Activated CD4-positive, alpha-beta T cell treated with anti-CD3 and anti-CD28 coated beads, Interleukin-2, amount 10 ng/mL, durations not matched to agents 7 days and 5 days (primary cell): ENCODE measurements at regions not wholly inside any gene's neighbourhood (a gene's known extent, or its start where the extent isn't known, plus 50 kb on each side); places are given as distances from the start of the nearest gene placed in this dataset.
"Not testable (repeated sequence)": the region's sequence is repeated elsewhere in the genome, so short reads cannot be mapped to it uniquely, and the experiment has no call there.

Source experiments
- CTCF ChIA-PET: fragments of 350-600 bp; sonication (Branson Sonifier 250); formaldehyde crosslinking; loops from one replicate; lab custom pipeline; 2021; ENCODE audit warnings: antibody characterized with exemption; lab: Charles Lee
- POLR2A ChIA-PET: fragments of 350-600 bp; sonication (Branson Sonifier 250); formaldehyde crosslinking; loops from one replicate; lab custom pipeline; 2021; ENCODE audit warnings: antibody characterized with exemption; lab: Charles Lee
- DNase-seq: peaks from one replicate; pipeline ENCODE4 v3.0.0-alpha.2; 2020
- H3K27ac Mint-ChIP-seq: one replicate; pipeline ENCODE4 v1.8.0; 2021; ENCODE audit warnings: mild to moderate bottlenecking, moderate library complexity, mixed read lengths
- H3K27me3 Mint-ChIP-seq: one replicate; pipeline ENCODE4 v1.8.0; 2021; ENCODE audit warnings: mixed read lengths
- H3K36me3 Mint-ChIP-seq: one replicate; pipeline ENCODE4 v1.8.0; 2021; ENCODE audit warnings: low read depth, mixed read lengths
- H3K4me1 Mint-ChIP-seq: one replicate; pipeline ENCODE4 v1.8.0; 2021; ENCODE audit warnings: mixed read lengths
- H3K4me3 Mint-ChIP-seq: one replicate; pipeline ENCODE4 v1.8.0; 2021; ENCODE audit warnings: mild to moderate bottlenecking, moderate library complexity, mixed read lengths
- H3K9me3 Mint-ChIP-seq: one replicate; pipeline ENCODE4 v1.8.0; 2021; ENCODE audit warnings: mixed read lengths

- H3K27me3 Mint-ChIP-seq, result no peaks in the 10 kb centered on the region
- no peak for DNase-seq
- H3K4me3 Mint-ChIP-seq, result no peak overlapping the region
- H3K9me3 Mint-ChIP-seq, result no peaks in the 10 kb centered on the region
- H3K36me3 Mint-ChIP-seq, result no peaks in the 10 kb centered on the region
- ChIA-PET CTCF (no interaction called here), POLR2A (no interaction called here)
- no peak overlapping the region for H3K27ac Mint-ChIP-seq
- H3K4me1 Mint-ChIP-seq, result no peaks in the 10 kb centered on the region
Observed at GRCh38 chr2:228359473-228359872, 178.0 kb upstream of the SPHKAP start.

GRCh38 chr2:228355897-228356296 lies 174.4 kb upstream of the SPHKAP start:
- Mint-ChIP-seq H3K4me3 (no peak overlapping the region), H3K36me3 (no peaks in the 10 kb centered on the region), H3K9me3 (no peaks in the 10 kb centered on the region), H3K4me1 (no peaks in the 10 kb centered on the region), H3K27ac (no peak overlapping the region), H3K27me3 (no peaks in the 10 kb centered on the region)
- POLR2A ChIA-PET, result interaction anchor here (0.6 kb wide), 1 partner anchor 148 kb away, joined by 5 read pairs; no protein-coding TSS in a partner anchor
- no peak for DNase-seq
- CTCF ChIA-PET, result interaction anchor here (0.6 kb wide), 1 partner anchor 1884 kb away, joined by 3 read pairs; no protein-coding TSS in a partner anchor

- CTCF ChIA-PET, H3K36me3 Mint-ChIP-seq: not testable (repeated sequence)
Observed at GRCh38 chr2:228352980-228353379, 171.5 kb upstream of the SPHKAP start.

GRCh38 chr2:228352048-228352447 lies 170.6 kb upstream of the SPHKAP start:
- H3K4me3 Mint-ChIP-seq, result no peak overlapping the region

More at GRCh38 chr2:228352980-228353379, 171.5 kb upstream of the SPHKAP start:
- not testable (repeated sequence) for H3K27ac Mint-ChIP-seq, DNase-seq, H3K27me3 Mint-ChIP-seq, H3K4me3 Mint-ChIP-seq, H3K4me1 Mint-ChIP-seq, H3K9me3 Mint-ChIP-seq
- POLR2A ChIA-PET, result interaction anchor here (0.7 kb wide), 1 partner anchor 373 kb away, joined by 3 read pairs; no protein-coding TSS in a partner anchor

GRCh38 chr2:228348516-228349064 lies 167.1 kb upstream of the SPHKAP start:
- Mint-ChIP-seq H3K4me1 (no peaks in the 10 kb centered on the region), H3K9me3 (no peaks in the 10 kb centered on the region), H3K36me3 (no peaks in the 10 kb centered on the region), H3K27me3 (no peaks in the 10 kb centered on the region), H3K27ac (no peak overlapping the region), H3K4me3 (no peak overlapping the region)
- no peak for DNase-seq
- ChIA-PET CTCF (no interaction called here), POLR2A (no interaction called here)

More at GRCh38 chr2:228352048-228352447, 170.6 kb upstream of the SPHKAP start:
- Mint-ChIP-seq H3K27ac (no peak overlapping the region), H3K36me3 (no peaks in the 10 kb centered on the region), H3K27me3 (no peaks in the 10 kb centered on the region), H3K4me1 (no peaks in the 10 kb centered on the region), H3K9me3 (no peaks in the 10 kb centered on the region)
- ChIA-PET CTCF (no interaction called here), POLR2A (no interaction called here)
- no peak for DNase-seq

- ChIA-PET CTCF (no interaction called here), POLR2A (no interaction called here)
- Mint-ChIP-seq H3K9me3 (peaks cover 5% of the 10 kb centered on the region), H3K4me3 (no peak overlapping the region), H3K27me3 (no peaks in the 10 kb centered on the region), H3K36me3 (no peaks in the 10 kb centered on the region), H3K27ac (no peak overlapping the region), H3K4me1 (no peaks in the 10 kb centered on the region)
- DNase-seq, result no peak
Observed at GRCh38 chr2:228344531-228344930, 163.0 kb upstream of the SPHKAP start.

- no peaks in the 10 kb centered on the region for H3K27me3 Mint-ChIP-seq
- ChIA-PET POLR2A (no interaction called here), CTCF (no interaction called here)
Observed at GRCh38 chr2:228339525-228339924, 158.0 kb upstream of the SPHKAP start.

GRCh38 chr2:228334180-228334579 lies 152.7 kb upstream of the SPHKAP start:
- ChIA-PET POLR2A (no interaction called here), CTCF (interaction anchor here (0.7 kb wide), 1 partner anchor 649 kb away, joined by 3 read pairs; no protein-coding TSS in a partner anchor)
- H3K27me3 Mint-ChIP-seq, result no peaks in the 10 kb centered on the region
- H3K36me3 Mint-ChIP-seq, result no peaks in the 10 kb centered on the region
- H3K9me3 Mint-ChIP-seq, result peaks cover 6% of the 10 kb centered on the region
- DNase-seq, result no peak
- H3K4me1 Mint-ChIP-seq, result no peaks in the 10 kb centered on the region
- H3K27ac Mint-ChIP-seq, result no peak overlapping the region
- no peak overlapping the region for H3K4me3 Mint-ChIP-seq

More at GRCh38 chr2:228339525-228339924, 158.0 kb upstream of the SPHKAP start:
- Mint-ChIP-seq H3K4me1 (no peaks in the 10 kb centered on the region), H3K9me3 (peaks cover 7% of the 10 kb centered on the region), H3K4me3 (no peak overlapping the region), H3K27ac (no peak overlapping the region), H3K36me3 (no peaks in the 10 kb centered on the region)
- no peak for DNase-seq

GRCh38 chr2:228329282-228329681 lies 147.8 kb upstream of the SPHKAP start:
- Mint-ChIP-seq H3K27ac (no peak overlapping the region), H3K27me3 (no peaks in the 10 kb centered on the region), H3K4me1 (no peaks in the 10 kb centered on the region), H3K4me3 (no peak overlapping the region), H3K36me3 (no peaks in the 10 kb centered on the region), H3K9me3 (peaks cover 15% of the 10 kb centered on the region)
- no peak for DNase-seq
- CTCF ChIA-PET, result no interaction called here
- POLR2A ChIA-PET, result no interaction called here

GRCh38 chr2:228321015-228321414 lies 139.5 kb upstream of the SPHKAP start:
- POLR2A ChIA-PET, result no interaction called here
- Mint-ChIP-seq H3K27me3 (no peaks in the 10 kb centered on the region), H3K9me3 (peaks cover under 1% of the 10 kb centered on the region), H3K4me1 (no peaks in the 10 kb centered on the region), H3K36me3 (no peaks in the 10 kb centered on the region), H3K27ac (no peak overlapping the region), H3K4me3 (no peak overlapping the region)
- CTCF ChIA-PET, result no interaction called here
- DNase-seq, result no peak

- no peak for DNase-seq
- no peaks in the 10 kb centered on the region for H3K9me3 Mint-ChIP-seq
- no peak overlapping the region for H3K4me3 Mint-ChIP-seq
- no peaks in the 10 kb centered on the region for H3K36me3 Mint-ChIP-seq
- H3K27me3 Mint-ChIP-seq, result no peaks in the 10 kb centered on the region
- POLR2A ChIA-PET, result no interaction called here
- H3K4me1 Mint-ChIP-seq, result no peaks in the 10 kb centered on the region
- CTCF ChIA-PET, result no interaction called here
- no peak overlapping the region for H3K27ac Mint-ChIP-seq
Observed at GRCh38 chr2:228318218-228318617, 136.7 kb upstream of the SPHKAP start.

GRCh38 chr2:228312172-228312571 lies 130.7 kb upstream of the SPHKAP start:
- Mint-ChIP-seq H3K9me3 (peaks cover 3% of the 10 kb centered on the region), H3K4me3 (no peak overlapping the region), H3K36me3 (no peaks in the 10 kb centered on the region), H3K27ac (no peak overlapping the region), H3K27me3 (no peaks in the 10 kb centered on the region), H3K4me1 (no peaks in the 10 kb centered on the region)
- ChIA-PET CTCF (no interaction called here), POLR2A (no interaction called here)
- DNase-seq, result no peak

GRCh38 chr2:228303960-228304359 lies 122.5 kb upstream of the SPHKAP start:
- no peak for DNase-seq
- CTCF ChIA-PET, result no interaction called here

More at GRCh38 chr2:228303960-228304359, 122.5 kb upstream of the SPHKAP start:
- no peak overlapping the region for H3K27ac Mint-ChIP-seq
- peaks cover 6% of the 10 kb centered on the region for H3K9me3 Mint-ChIP-seq
- no peaks in the 10 kb centered on the region for H3K27me3 Mint-ChIP-seq
- POLR2A ChIA-PET, result no interaction called here
- H3K4me3 Mint-ChIP-seq, result no peak overlapping the region
- H3K4me1 Mint-ChIP-seq, result no peaks in the 10 kb centered on the region
- H3K36me3 Mint-ChIP-seq, result no peaks in the 10 kb centered on the region
